H1 (cell line): ENCODE measurements at regions not wholly inside any gene's neighbourhood (a gene's known extent, or its start where the extent isn't known, plus 50 kb on each side); places are given as distances from the start of the nearest gene placed in this dataset.

ENCODE experiments used
- CTCF ChIA-PET: fragments of 300-600 bp; sonication (Branson Sonifier 250); formaldehyde crosslinking; loops from one replicate; lab custom pipeline; 2021; ENCODE audit not compliant: partially characterized antibody; lab: Charles Lee
- POLR2A ChIA-PET: fragments of 300-600 bp; sonication (Branson Sonifier 250); formaldehyde crosslinking; loops from one replicate; lab custom pipeline; 2021; ENCODE audit warnings: inconsistent platforms; ENCODE audit not compliant: partially characterized antibody; lab: Charles Lee
- DNase-seq, 2 experiments: peaks; one replicate each; pipeline versions ENCODE4 v3.0.0 to v3.0.0-alpha.2; 2010 to 2022; ENCODE audit warnings: low spot score in 2 of 2, low read depth in 1 of 2, mixed read lengths in 1 of 2
- FAIRE-seq: peaks from 2 replicates; lab custom pipeline; 2011; peaks lifted over from hg19 to GRCh38; lab: Jason Lieb, UNC
- H2AFZ ChIP-seq: 2 replicates; pipeline ENCODE4 v1.8.1; 2012; ENCODE audit warnings: low read length, inconsistent platforms
- H2AK5ac ChIP-seq: 2 replicates; pipeline ENCODE4 v1.6.1; 2013; ENCODE audit warnings: low read depth, low read length
- H2BK120ac ChIP-seq: replicated peaks from 2 replicates; pipeline ENCODE3; 2013; ENCODE audit warnings: low read depth, low read length, inconsistent platforms
- H2BK12ac ChIP-seq: 2 replicates; pipeline ENCODE4 v1.6.1; 2013; ENCODE audit warnings: low read depth, low read length
- H2BK15ac ChIP-seq: 2 replicates; pipeline ENCODE4 v1.6.1; 2013; ENCODE audit warnings: low read length
- H2BK20ac ChIP-seq: 2 replicates; pipeline ENCODE4 v1.6.1; 2013; ENCODE audit warnings: low read length
- H2BK5ac ChIP-seq: 2 replicates; pipeline ENCODE4 v1.6.1; 2013; ENCODE audit warnings: low read depth, low read length
- H3K14ac ChIP-seq: 2 replicates; pipeline ENCODE4 v1.6.1; 2013; ENCODE audit warnings: inconsistent platforms; ENCODE audit not compliant: insufficient read length
- H3K18ac ChIP-seq: 2 replicates; pipeline ENCODE4 v1.6.1; 2013; ENCODE audit warnings: low read length; ENCODE audit errors: extremely low read depth
- H3K23ac ChIP-seq: 2 replicates; pipeline ENCODE4 v1.6.1; 2013; ENCODE audit warnings: inconsistent platforms; ENCODE audit not compliant: insufficient read length
- H3K23me2 ChIP-seq: 2 replicates; pipeline ENCODE4 v1.6.1; 2013; ENCODE audit warnings: low read depth, low read length
- H3K27ac ChIP-seq: 2 replicates; pipeline ENCODE4 v1.6.1; 2011; ENCODE audit warnings: low read depth, low read length, inconsistent platforms
- H3K27me3 ChIP-seq, 4 experiments: replicated peaks in 1 of 4; 1 replicate in 1 of 4; 2 replicates in 3 of 4; pipeline versions ENCODE4 v1.6.1 to v1.8.1; 2011 to 2013; ENCODE audit warnings: low read length in 3 of 4, mild to moderate bottlenecking in 3 of 4, inconsistent platforms in 2 of 4, mixed read lengths in 2 of 4, moderate library complexity in 1 of 4; ENCODE audit not compliant: control insufficient read depth in 3 of 4, insufficient read depth in 3 of 4; ENCODE audit errors: extremely low read depth in 1 of 4
- H3K36me3 ChIP-seq, 4 experiments: 2 replicates each; pipeline versions ENCODE4 v1.6.1 to v1.8.1; 2011 to 2013; ENCODE audit warnings: mild to moderate bottlenecking in 4 of 4, low read length in 3 of 4, moderate library complexity in 2 of 4, control low read depth in 1 of 4, inconsistent platforms in 1 of 4; ENCODE audit not compliant: insufficient read depth in 4 of 4, control insufficient read depth in 2 of 4
- H3K4ac ChIP-seq: replicated peaks from 2 replicates; pipeline ENCODE3; 2013; ENCODE audit warnings: low read length, low read depth, mixed read lengths, inconsistent platforms; ENCODE audit not compliant: insufficient read length
- H3K4me1 ChIP-seq, 4 experiments: replicated peaks in 1 of 4; 1 replicate in 1 of 4; 2 replicates in 3 of 4; pipeline versions ENCODE4 v1.6.1 to v1.8.1; 2011 to 2013; ENCODE audit warnings: low read length in 3 of 4, inconsistent platforms in 2 of 4, mixed read lengths in 1 of 4; ENCODE audit not compliant: insufficient read depth in 4 of 4, control insufficient read depth in 3 of 4
- H3K4me2 ChIP-seq, 2 experiments: 2 replicates each; pipeline versions ENCODE4 v1.6.1 to v1.8.1; 2011 to 2013; ENCODE audit warnings: low read depth in 2 of 2, low read length in 2 of 2, control low read depth in 1 of 2, inconsistent platforms in 1 of 2, mild to moderate bottlenecking in 1 of 2; ENCODE audit not compliant: insufficient read depth in 1 of 2
- H3K4me3 ChIP-seq, 4 experiments: fragments of 200-600, 300-600 bp in 1 of 4; sonication (generic), shearing (Covaris generic), sonication (Bioruptor Twin) in 1 of 4; 2 replicates each; pipeline versions ENCODE4 v1.5.1 to v1.8.1; 2011 to 2016; ENCODE audit warnings: low read length in 4 of 4, low read depth in 3 of 4, control low read depth in 2 of 4, inconsistent platforms in 2 of 4, mild to moderate bottlenecking in 2 of 4, mixed read lengths in 1 of 4, moderate library complexity in 1 of 4; ENCODE audit not compliant: insufficient read depth in 2 of 4; ENCODE audit errors: extremely low read depth in 1 of 4
- H3K56ac ChIP-seq: replicated peaks from 2 replicates; pipeline ENCODE3; 2013; ENCODE audit warnings: low read depth, mild to moderate bottlenecking, mixed read lengths, low read length, inconsistent platforms; ENCODE audit not compliant: insufficient read length
- H3K79me1 ChIP-seq: 2 replicates; pipeline ENCODE4 v1.6.1; 2013; ENCODE audit warnings: low read depth, low read length, control low read depth
- H3K79me2 ChIP-seq, 2 experiments: 2 replicates each; pipeline versions ENCODE4 v1.6.1 to v1.8.1; 2012 to 2013; ENCODE audit warnings: low read length in 2 of 2, mild to moderate bottlenecking in 2 of 2, inconsistent platforms in 1 of 2; ENCODE audit not compliant: insufficient read depth in 2 of 2, control insufficient read depth in 1 of 2
- H3K9ac ChIP-seq, 4 experiments: replicated peaks in 1 of 4; 1 replicate in 1 of 4; 2 replicates in 3 of 4; pipeline versions ENCODE4 v1.6.1 to v1.8.1; 2011 to 2013; ENCODE audit warnings: low read depth in 3 of 4, low read length in 3 of 4, control low read depth in 2 of 4, mild to moderate bottlenecking in 2 of 4, moderate library complexity in 2 of 4, inconsistent platforms in 1 of 4; ENCODE audit errors: extremely low read depth in 1 of 4
- H3K9me3 ChIP-seq, 2 experiments: 2 replicates each; pipeline versions ENCODE4 v1.6.1 to v1.8.1; 2012 to 2013; ENCODE audit warnings: mild to moderate bottlenecking in 2 of 2, moderate library complexity in 2 of 2, control low read depth in 1 of 2, inconsistent platforms in 1 of 2, low read depth in 1 of 2, low read length in 1 of 2, mixed read lengths in 1 of 2; ENCODE audit not compliant: insufficient read depth in 2 of 2
- H4K20me1 ChIP-seq, 2 experiments: replicated peaks in 1 of 2; 2 replicates each; pipeline versions ENCODE3 to v1.8.1; 2011 to 2013; ENCODE audit warnings: inconsistent platforms in 2 of 2, low read length in 2 of 2, mild to moderate bottlenecking in 1 of 2; ENCODE audit not compliant: insufficient read depth in 2 of 2, control insufficient read depth in 1 of 2
- H4K5ac ChIP-seq: 2 replicates; pipeline ENCODE4 v1.6.1; 2013; ENCODE audit warnings: low read length, low read depth, mixed read lengths, inconsistent platforms; ENCODE audit not compliant: insufficient read length
- H4K8ac ChIP-seq: 2 replicates; pipeline ENCODE4 v1.8.0; 2013; ENCODE audit warnings: mild to moderate bottlenecking, moderate library complexity, low read length, inconsistent platforms; ENCODE audit not compliant: insufficient read depth; ENCODE audit errors: extremely low read depth
- H4K91ac ChIP-seq: replicated peaks from 2 replicates; pipeline ENCODE3; 2013; ENCODE audit warnings: low read length, mixed read lengths, inconsistent platforms; ENCODE audit not compliant: insufficient read length
- BCL11A ChIP-seq, 2 experiments: IDR thresholded peaks; one replicate each; pipeline ENCODE4 v1.6.1; 2011; ENCODE audit warnings: low read depth in 2 of 2, low read length in 2 of 2, mild to moderate bottlenecking in 2 of 2
- BRCA1 ChIP-seq: IDR thresholded peaks from 2 replicates; pipeline ENCODE4 v1.6.1; 2012; ENCODE audit warnings: low read depth, low read length, improper control_type of control experiment
- CEBPB ChIP-seq: IDR thresholded peaks from 2 replicates; pipeline ENCODE4 v1.6.1; 2012; ENCODE audit warnings: low read depth, low read length
- CHD2 ChIP-seq: IDR thresholded peaks from 2 replicates; pipeline ENCODE4 v1.6.1; 2012; ENCODE audit warnings: low read length, improper control_type of control experiment
- CTBP2 ChIP-seq: IDR thresholded peaks from 2 replicates; pipeline ENCODE4 v1.7.0; 2011; ENCODE audit warnings: borderline replicate concordance, mild to moderate bottlenecking, moderate library complexity, mixed read lengths, low read length; ENCODE audit not compliant: insufficient read depth, insufficient read length
- NRF1 ChIP-seq: IDR thresholded peaks from 2 replicates; pipeline ENCODE4 v1.6.1; 2011; ENCODE audit warnings: mild to moderate bottlenecking, low read depth, low read length, improper control_type of control experiment
- RFX5 ChIP-seq: IDR thresholded peaks from 2 replicates; pipeline ENCODE4 v1.6.1; 2011; ENCODE audit warnings: low read depth, low read length, improper control_type of control experiment, borderline replicate concordance
- SP2 ChIP-seq: IDR thresholded peaks from 2 replicates; pipeline ENCODE4 v1.6.1; 2012; ENCODE audit warnings: mild to moderate bottlenecking, low read length, inconsistent platforms
- TBP ChIP-seq: IDR thresholded peaks from 2 replicates; pipeline ENCODE4 v1.6.1; 2011; ENCODE audit warnings: low read depth, low read length, improper control_type of control experiment
- TCF12 ChIP-seq: IDR thresholded peaks from 2 replicates; pipeline ENCODE4 v1.6.1; 2011; ENCODE audit warnings: low read depth, mild to moderate bottlenecking, low read length
- WGBS, 2 experiments: shearing (Covaris generic) in 1 of 2; methylation state at CpG; one replicate each; pipeline versions ENCODE4 v1.1.6 to v1.1.7; 2013 to 2015; ENCODE audit warnings: low lambda C conversion rate in 2 of 2, mixed read lengths in 2 of 2, inconsistent platforms in 1 of 2, low coverage in 1 of 2, missing lambda C conversion rate in 1 of 2; ENCODE audit not compliant: insufficient replicate concordance in 2 of 2, insufficient coverage in 1 of 2, insufficient read length in 1 of 2; ENCODE audit errors: extremely low coverage in 1 of 2, missing lambda C conversion rate in 1 of 2; 5-methylcytosine and 5-hydroxymethylcytosine counted together
- TF ChIP-seq, protein P1 (sequence below): IDR thresholded peaks from 2 replicates; pipeline ENCODE4 v1.6.1; 2012; ENCODE audit warnings: inconsistent platforms

- POLR2A ChIA-PET: interaction anchor here (0.6 kb wide), 1 partner anchor 99 kb away, joined by 3 read pairs; no protein-coding TSS in a partner anchor
- H3K27ac ChIP-seq: no peak overlapping the region
- H2AK5ac ChIP-seq: no peak overlapping the region
- no peak overlapping the region for H3K14ac ChIP-seq
- H3K79me2 ChIP-seq: no peaks in the 10 kb centered on the region
- FAIRE-seq (no peak), DNase-seq (no peak)
- H3K4me1 ChIP-seq: no peaks in the 10 kb centered on the region
- H3K56ac ChIP-seq: no peak overlapping the region
- no peak overlapping the region for H3K4me3 ChIP-seq
- no peak overlapping the region for H2BK12ac ChIP-seq
- H2AFZ ChIP-seq: no peak overlapping the region
- no peak overlapping the region for H4K5ac ChIP-seq
- H4K8ac ChIP-seq: no peak overlapping the region
- H2BK120ac ChIP-seq: no peak overlapping the region
- no peaks in the 10 kb centered on the region for H3K79me1 ChIP-seq
- no peak overlapping the region for H4K91ac ChIP-seq
- WGBS, 2 experiments: 83% methylated on average over 4 of the region's 4 CpGs; no CpG with 5 or more reads in 1 of the 2 experiments
- H2BK5ac ChIP-seq: no peak overlapping the region
- no peak overlapping the region for H3K4me2 ChIP-seq
- no peak overlapping the region for H3K9ac ChIP-seq
- no peaks in the 10 kb centered on the region for H4K20me1 ChIP-seq
- no peak for TF ChIP-seq TBP
- no peak for TF ChIP-seq CTBP2
- TF ChIP-seq BCL11A (IDR thresholded peaks at IDR 0.05; ENCODE audit: low read depth in 2 of 2, low read length in 2 of 2): no peak
- no peak for TF ChIP-seq BRCA1
- TF ChIP-seq, protein P1, sequence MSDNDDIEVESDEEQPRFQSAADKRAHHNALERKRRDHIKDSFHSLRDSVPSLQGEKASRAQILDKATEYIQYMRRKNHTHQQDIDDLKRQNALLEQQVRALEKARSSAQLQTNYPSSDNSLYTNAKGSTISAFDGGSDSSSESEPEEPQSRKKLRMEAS: no peak
- TF ChIP-seq CHD2: no peak
- TF ChIP-seq RFX5: no peak
- no peak for TF ChIP-seq NRF1
- no peak for TF ChIP-seq CEBPB
- no peak for TF ChIP-seq TCF12
- TF ChIP-seq SP2: no peak
- no peak overlapping the region for H3K4ac ChIP-seq
- no peak overlapping the region for H2BK15ac ChIP-seq
- no peaks in the 10 kb centered on the region for H3K36me3 ChIP-seq
- CTCF ChIA-PET: no interaction called here
- H3K23ac ChIP-seq: no peak overlapping the region
- no peaks in the 10 kb centered on the region for H3K23me2 ChIP-seq
- H3K18ac ChIP-seq: no peak overlapping the region
- no peaks in the 10 kb centered on the region; a peak in 1 of 7 replicates for H3K27me3 ChIP-seq
- H3K9me3 ChIP-seq: no peaks in the 10 kb centered on the region
- H2BK20ac ChIP-seq: no peak overlapping the region
These were observed 68.1 kb upstream of the CPHXL start for GRCh38 chr16:75794426-75794825.
